ENCODE measurements at regions not wholly inside any gene's neighbourhood (a gene's known extent, or its start where the extent isn't known, plus 50 kb on each side); places are given as distances from the start of the nearest gene placed in this dataset.

- DNase-seq (ENCODE audit: low spot score) (no peak), ATAC-seq (ENCODE audit: low read depth) (no peak)
- H3K36me3 ChIP-seq (ENCODE audit: low read depth): no peaks in the 10 kb centered on the region
- H3K27me3 ChIP-seq (ENCODE audit: insufficient read depth, poor library complexity, severe bottlenecking): no peaks in the 10 kb centered on the region
- no peaks in the 10 kb centered on the region for H3K9me3 ChIP-seq (ENCODE audit: severe bottlenecking)
- H3K27ac ChIP-seq (ENCODE audit: poor library complexity, severe bottlenecking): no peak overlapping the region
- TF ChIP-seq, protein P1, sequence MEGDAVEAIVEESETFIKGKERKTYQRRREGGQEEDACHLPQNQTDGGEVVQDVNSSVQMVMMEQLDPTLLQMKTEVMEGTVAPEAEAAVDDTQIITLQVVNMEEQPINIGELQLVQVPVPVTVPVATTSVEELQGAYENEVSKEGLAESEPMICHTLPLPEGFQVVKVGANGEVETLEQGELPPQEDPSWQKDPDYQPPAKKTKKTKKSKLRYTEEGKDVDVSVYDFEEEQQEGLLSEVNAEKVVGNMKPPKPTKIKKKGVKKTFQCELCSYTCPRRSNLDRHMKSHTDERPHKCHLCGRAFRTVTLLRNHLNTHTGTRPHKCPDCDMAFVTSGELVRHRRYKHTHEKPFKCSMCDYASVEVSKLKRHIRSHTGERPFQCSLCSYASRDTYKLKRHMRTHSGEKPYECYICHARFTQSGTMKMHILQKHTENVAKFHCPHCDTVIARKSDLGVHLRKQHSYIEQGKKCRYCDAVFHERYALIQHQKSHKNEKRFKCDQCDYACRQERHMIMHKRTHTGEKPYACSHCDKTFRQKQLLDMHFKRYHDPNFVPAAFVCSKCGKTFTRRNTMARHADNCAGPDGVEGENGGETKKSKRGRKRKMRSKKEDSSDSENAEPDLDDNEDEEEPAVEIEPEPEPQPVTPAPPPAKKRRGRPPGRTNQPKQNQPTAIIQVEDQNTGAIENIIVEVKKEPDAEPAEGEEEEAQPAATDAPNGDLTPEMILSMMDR (IDR thresholded peaks at IDR 0.05; ENCODE audit: poor library complexity, severe bottlenecking): no peak
- H3K4me1 ChIP-seq (ENCODE audit: insufficient read depth, poor library complexity, severe bottlenecking): no peaks in the 10 kb centered on the region
- no peak overlapping the region for H3K4me3 ChIP-seq (ENCODE audit: severe bottlenecking)
Observed at GRCh38 chr4:180721356-180721755, 1521.8 kb upstream of the TENM3 start.

- H3K4me1 ChIP-seq (ENCODE audit: insufficient read depth, poor library complexity, severe bottlenecking): no peaks in the 10 kb centered on the region
- no peaks in the 10 kb centered on the region for H3K36me3 ChIP-seq (ENCODE audit: low read depth)
- ATAC-seq (ENCODE audit: low read depth) (no peak), DNase-seq (ENCODE audit: low spot score) (no peak)
- H3K27ac ChIP-seq (ENCODE audit: poor library complexity, severe bottlenecking): no peak overlapping the region
- TF ChIP-seq, protein P1 (IDR thresholded peaks at IDR 0.05; ENCODE audit: poor library complexity, severe bottlenecking): no peak
- H3K4me3 ChIP-seq (ENCODE audit: severe bottlenecking): no peak overlapping the region
- no peaks in the 10 kb centered on the region for H3K27me3 ChIP-seq (ENCODE audit: insufficient read depth, poor library complexity, severe bottlenecking)
- no peaks in the 10 kb centered on the region for H3K9me3 ChIP-seq (ENCODE audit: severe bottlenecking)
Observed at GRCh38 chr4:180726611-180727010, 1516.6 kb upstream of the TENM3 start.

- TF ChIP-seq, protein P1 (IDR thresholded peaks at IDR 0.05; ENCODE audit: poor library complexity, severe bottlenecking): no peak
- DNase-seq (ENCODE audit: low spot score) (no peak), ATAC-seq (ENCODE audit: low read depth) (no peak)
- H3K9me3 ChIP-seq (ENCODE audit: severe bottlenecking): no peaks in the 10 kb centered on the region
- H3K4me3 ChIP-seq (ENCODE audit: severe bottlenecking): no peak overlapping the region
- H3K27ac ChIP-seq (ENCODE audit: poor library complexity, severe bottlenecking): no peak overlapping the region
- H3K4me1 ChIP-seq (ENCODE audit: insufficient read depth, poor library complexity, severe bottlenecking): no peaks in the 10 kb centered on the region
- H3K36me3 ChIP-seq (ENCODE audit: low read depth): no peaks in the 10 kb centered on the region
- no peaks in the 10 kb centered on the region for H3K27me3 ChIP-seq (ENCODE audit: insufficient read depth, poor library complexity, severe bottlenecking)
Observed at GRCh38 chr4:180727478-180727877, 1515.7 kb upstream of the TENM3 start.

- TF ChIP-seq, protein P1 (IDR thresholded peaks at IDR 0.05; ENCODE audit: poor library complexity, severe bottlenecking): no peak
- H3K36me3 ChIP-seq (ENCODE audit: low read depth): no peaks in the 10 kb centered on the region
- no peaks in the 10 kb centered on the region for H3K4me1 ChIP-seq (ENCODE audit: insufficient read depth, poor library complexity, severe bottlenecking)
- H3K27me3 ChIP-seq (ENCODE audit: insufficient read depth, poor library complexity, severe bottlenecking): no peaks in the 10 kb centered on the region
- ATAC-seq (ENCODE audit: low read depth): no peak
- no peak for DNase-seq (ENCODE audit: low spot score)
- H3K4me3 ChIP-seq (ENCODE audit: severe bottlenecking): no peak overlapping the region
- no peaks in the 10 kb centered on the region for H3K9me3 ChIP-seq (ENCODE audit: severe bottlenecking)
- H3K27ac ChIP-seq (ENCODE audit: poor library complexity, severe bottlenecking): no peak overlapping the region
Observed at GRCh38 chr4:180734753-180735432, 1508.3 kb upstream of the TENM3 start.

DNA sequence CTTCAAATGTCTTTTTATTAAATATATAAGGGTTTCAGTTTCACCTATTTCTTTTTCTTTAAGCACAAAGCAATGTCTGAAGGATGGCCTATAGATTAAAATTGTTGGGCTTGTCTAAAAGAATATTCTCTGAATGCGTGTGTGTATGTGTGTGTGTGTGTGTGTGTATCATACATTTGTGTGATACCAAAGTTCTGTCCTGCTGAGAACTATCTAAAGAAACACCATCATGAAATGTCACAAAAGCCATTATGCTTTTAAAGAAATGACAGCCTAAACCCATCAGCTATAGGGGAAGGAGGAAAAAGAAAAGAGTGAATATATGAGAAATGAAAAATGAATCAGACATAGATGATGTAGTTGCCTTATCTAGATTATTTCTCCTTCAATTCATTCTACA lies 1501.5 kb upstream of the TENM3 start:
- H3K4me1 ChIP-seq (ENCODE audit: insufficient read depth, poor library complexity, severe bottlenecking): no peaks in the 10 kb centered on the region
- TF ChIP-seq, protein P1 (IDR thresholded peaks at IDR 0.05; ENCODE audit: poor library complexity, severe bottlenecking): no peak
- ATAC-seq (ENCODE audit: low read depth) (no peak), DNase-seq (ENCODE audit: low spot score) (no peak)
- H3K9me3 ChIP-seq (ENCODE audit: severe bottlenecking): no peaks in the 10 kb centered on the region
- no peaks in the 10 kb centered on the region for H3K27me3 ChIP-seq (ENCODE audit: insufficient read depth, poor library complexity, severe bottlenecking)
- H3K36me3 ChIP-seq (ENCODE audit: low read depth): no peaks in the 10 kb centered on the region
- no peak overlapping the region for H3K27ac ChIP-seq (ENCODE audit: poor library complexity, severe bottlenecking)
- no peak overlapping the region for H3K4me3 ChIP-seq (ENCODE audit: severe bottlenecking)

All from RWPE2 (cell line).